Fibroblast of gingiva (primary cell): ENCODE measurements at regions not wholly inside any gene's neighbourhood (a gene's known extent, or its start where the extent isn't known, plus 50 kb on each side); places are given as distances from the start of the nearest gene placed in this dataset.
"Not testable (repeated sequence)": the region's sequence is repeated elsewhere in the genome, so short reads cannot be mapped to it uniquely, and the experiment has no call there.

Experiments
- DNase-seq: peaks from one replicate; pipeline ENCODE4 v3.0.0-alpha.2; 2011; ENCODE audit warnings: low read depth

GRCh38 chr3:166064476-166064875, 227.3 kb upstream of the BCHE start:
- DNase-seq = no peak

GRCh38 chr3:166060789-166061479, 223.7 kb upstream of the BCHE start:
- DNase-seq = no peak

GRCh38 chr3:166052440-166052839, 215.2 kb upstream of the BCHE start:
- no peak for DNase-seq

GRCh38 chr3:166029507-166029906, 192.3 kb upstream of the BCHE start:
- no peak for DNase-seq

GRCh38 chr3:166013073-166013679, 176.0 kb upstream of the BCHE start:
- peak; percentile 18 for DNase-seq

GRCh38 chr3:166011771-166012170, 174.5 kb upstream of the BCHE start:
- no peak for DNase-seq

GRCh38 chr3:166005126-166005525, 167.9 kb upstream of the BCHE start:
- no peak for DNase-seq

- DNase-seq = no peak
Observed at GRCh38 chr3:165994293-165994692, 157.1 kb upstream of the BCHE start.

GRCh38 chr3:165984589-165984988, 147.4 kb upstream of the BCHE start:
- DNase-seq = no peak

- no peak for DNase-seq
Observed at GRCh38 chr3:165983284-165983683, 146.1 kb upstream of the BCHE start.

GRCh38 chr3:165981318-165981717, 144.1 kb upstream of the BCHE start:
- DNase-seq = no peak

GRCh38 chr3:165960825-165961224, 123.6 kb upstream of the BCHE start:
- DNase-seq = not testable (repeated sequence)

GRCh38 chr3:165954171-165954570, 116.9 kb upstream of the BCHE start:
- DNase-seq = no peak

- no peak for DNase-seq
Observed at GRCh38 chr3:165946360-165946759, 109.1 kb upstream of the BCHE start.

GRCh38 chr3:165938986-165939540, 101.8 kb upstream of the BCHE start:
- DNase-seq = no peak

- DNase-seq = not testable (repeated sequence)
Observed at GRCh38 chr3:165936081-165936480, 98.9 kb upstream of the BCHE start.

- not testable (repeated sequence) for DNase-seq
Observed at GRCh38 chr3:165924301-165924791, 87.1 kb upstream of the BCHE start.

GRCh38 chr3:165920984-165921383, 83.8 kb upstream of the BCHE start:
- no peak for DNase-seq

GRCh38 chr3:165919284-165919683, 82.1 kb upstream of the BCHE start:
- DNase-seq = no peak

- no peak for DNase-seq
Observed at GRCh38 chr3:165918657-165918979, 81.4 kb upstream of the BCHE start.

GRCh38 chr3:165917938-165918656, 80.9 kb upstream of the BCHE start:
- not testable (repeated sequence) for DNase-seq

- not testable (repeated sequence) for DNase-seq
Observed at GRCh38 chr3:165915104-165915503, 77.9 kb upstream of the BCHE start.
